ENCODE measurements at regions not wholly inside any gene's neighbourhood (a gene's known extent, or its start where the extent isn't known, plus 50 kb on each side); places are given as distances from the start of the nearest gene placed in this dataset.

- Histone ChIP-seq H4K91ac (ENCODE audit: low read depth, low read length, poor library complexity) (no peak overlapping the region), H3K4ac (ENCODE audit: low read length) (no peak overlapping the region), H3K9me3 (replicated peaks in 1 of 2; ENCODE audit: control insufficient read depth in 2 of 2, insufficient read depth in 1 of 2, low read depth in 1 of 2, low read length in 2 of 2) (no peaks in the 10 kb centered on the region), H3K36me3 (replicated peaks in 1 of 2; ENCODE audit: control insufficient read depth in 2 of 2, insufficient read depth in 2 of 2, low read length in 2 of 2) (no peaks in the 10 kb centered on the region), H3K4me1 (ENCODE audit: control insufficient read depth in 2 of 2, insufficient read depth in 1 of 2, low read depth in 1 of 2, low read length in 2 of 2) (peaks cover 0 to 7% of the 10 kb centered on the region in 2 donors), H2BK5ac (ENCODE audit: low read length) (no peak overlapping the region), H3K18ac (ENCODE audit: low read length) (no peak overlapping the region), H2AFZ (ENCODE audit: low read length) (peak overlapping the region; percentile 33), H3K23ac (ENCODE audit: low read depth, low read length, poor library complexity) (no peak overlapping the region), H2BK120ac (ENCODE audit: low read depth, low read length) (no peak overlapping the region), H2BK12ac (ENCODE audit: low read length) (no peak overlapping the region), H3K14ac (ENCODE audit: low read length) (no peak overlapping the region), H2AK5ac (ENCODE audit: low read depth, low read length) (no peak overlapping the region), H3K4me3 (ENCODE audit: low read length in 2 of 2) (no peak overlapping the region), H2BK15ac (ENCODE audit: low read length) (no peak overlapping the region), H3K4me2 (ENCODE audit: insufficient read depth, low read length, poor library complexity, severe bottlenecking) (no peak overlapping the region), H3K9ac (ENCODE audit: low read depth, low read length, poor library complexity) (no peak overlapping the region), H3K79me1 (ENCODE audit: low read depth, low read length) (no peaks in the 10 kb centered on the region), H3K27me3 (ENCODE audit: control insufficient read depth in 3 of 3, insufficient read depth in 3 of 3, low read depth in 1 of 3, low read length in 3 of 3) (no peaks in the 10 kb centered on the region), H4K8ac (ENCODE audit: low read depth, low read length) (no peak overlapping the region), H3K27ac (replicated peaks; ENCODE audit: low read length) (no peak overlapping the region)
- WGBS, 2 donors (ENCODE audit: extremely low coverage in 2 of 2, insufficient read length in 2 of 2, insufficient replicate concordance in 1 of 2) = no CpG with 5 or more reads among the region's 3 CpGs
- DNase-seq (ENCODE audit: low spot score) = no peak
Observed at GRCh38 chr7:81029511-81029910, 110.7 kb upstream of the SEMA3C start.

- no peak overlapping the region for H2BK15ac ChIP-seq (ENCODE audit: low read length)
- no peak overlapping the region for H4K8ac ChIP-seq (ENCODE audit: low read depth, low read length)
- WGBS, 2 donors (ENCODE audit: extremely low coverage in 2 of 2, insufficient read length in 2 of 2, insufficient replicate concordance in 1 of 2) = no CpG with 5 or more reads among the region's 2 CpGs
- no peak overlapping the region for H3K14ac ChIP-seq (ENCODE audit: low read length)
- no peak overlapping the region for H4K91ac ChIP-seq (ENCODE audit: low read depth, low read length, poor library complexity)
- H2AFZ ChIP-seq (ENCODE audit: low read length) = no peak overlapping the region
- H2BK12ac ChIP-seq (ENCODE audit: low read length) = no peak overlapping the region
- H3K18ac ChIP-seq (ENCODE audit: low read length) = no peak overlapping the region
- H3K4me1 ChIP-seq (ENCODE audit: control insufficient read depth in 2 of 2, insufficient read depth in 1 of 2, low read depth in 1 of 2, low read length in 2 of 2) = peaks cover 0 to 7% of the 10 kb centered on the region in 2 donors
- no peaks in the 10 kb centered on the region for H3K27me3 ChIP-seq (ENCODE audit: control insufficient read depth in 3 of 3, insufficient read depth in 3 of 3, low read depth in 1 of 3, low read length in 3 of 3)
- no peak overlapping the region for H2BK120ac ChIP-seq (ENCODE audit: low read depth, low read length)
- H3K4me3 ChIP-seq (ENCODE audit: low read length in 2 of 2) = no peak overlapping the region
- no peak overlapping the region for H2BK5ac ChIP-seq (ENCODE audit: low read length)
- no peak overlapping the region for H3K27ac ChIP-seq (replicated peaks; ENCODE audit: low read length)
- no peak overlapping the region for H2AK5ac ChIP-seq (ENCODE audit: low read depth, low read length)
- H3K4ac ChIP-seq (ENCODE audit: low read length) = no peak overlapping the region
- no peak overlapping the region for H3K4me2 ChIP-seq (ENCODE audit: insufficient read depth, low read length, poor library complexity, severe bottlenecking)
- H3K36me3 ChIP-seq (replicated peaks in 1 of 2; ENCODE audit: control insufficient read depth in 2 of 2, insufficient read depth in 2 of 2, low read length in 2 of 2) = no peaks in the 10 kb centered on the region
- H3K9me3 ChIP-seq (replicated peaks in 1 of 2; ENCODE audit: control insufficient read depth in 2 of 2, insufficient read depth in 1 of 2, low read depth in 1 of 2, low read length in 2 of 2) = no peaks in the 10 kb centered on the region
- H3K9ac ChIP-seq (ENCODE audit: low read depth, low read length, poor library complexity) = no peak overlapping the region
- DNase-seq (ENCODE audit: low spot score) = no peak
- no peaks in the 10 kb centered on the region for H3K79me1 ChIP-seq (ENCODE audit: low read depth, low read length)
- H3K23ac ChIP-seq (ENCODE audit: low read depth, low read length, poor library complexity) = no peak overlapping the region
Observed at GRCh38 chr7:81025360-81025759, 106.5 kb upstream of the SEMA3C start.

GRCh38 chr7:81014908-81015307 is 96.1 kb upstream of the SEMA3C start:
- H2AFZ ChIP-seq (ENCODE audit: low read length) = no peak overlapping the region
- H2BK12ac ChIP-seq (ENCODE audit: low read length) = no peak overlapping the region
- no peak overlapping the region for H2AK5ac ChIP-seq (ENCODE audit: low read depth, low read length)
- no peak overlapping the region for H3K4ac ChIP-seq (ENCODE audit: low read length)
- H3K9me3 ChIP-seq (replicated peaks in 1 of 2; ENCODE audit: control insufficient read depth in 2 of 2, insufficient read depth in 1 of 2, low read depth in 1 of 2, low read length in 2 of 2) = no peaks in the 10 kb centered on the region
- H4K91ac ChIP-seq (ENCODE audit: low read depth, low read length, poor library complexity) = no peak overlapping the region
- no peaks in the 10 kb centered on the region for H3K27me3 ChIP-seq (ENCODE audit: control insufficient read depth in 3 of 3, insufficient read depth in 3 of 3, low read depth in 1 of 3, low read length in 3 of 3)
- H3K9ac ChIP-seq (ENCODE audit: low read depth, low read length, poor library complexity) = no peak overlapping the region
- no peaks in the 10 kb centered on the region for H3K79me1 ChIP-seq (ENCODE audit: low read depth, low read length)
- H2BK120ac ChIP-seq (ENCODE audit: low read depth, low read length) = no peak overlapping the region
- H3K18ac ChIP-seq (ENCODE audit: low read length) = no peak overlapping the region
- H3K36me3 ChIP-seq (replicated peaks in 1 of 2; ENCODE audit: control insufficient read depth in 2 of 2, insufficient read depth in 2 of 2, low read length in 2 of 2) = no peaks in the 10 kb centered on the region
- H2BK15ac ChIP-seq (ENCODE audit: low read length) = no peak overlapping the region
- H3K4me1 ChIP-seq (ENCODE audit: control insufficient read depth in 2 of 2, insufficient read depth in 1 of 2, low read depth in 1 of 2, low read length in 2 of 2) = peaks cover 0 to 1% of the 10 kb centered on the region in 2 donors
- no peak overlapping the region for H2BK5ac ChIP-seq (ENCODE audit: low read length)
- no peak overlapping the region for H3K14ac ChIP-seq (ENCODE audit: low read length)
- no peak for DNase-seq (ENCODE audit: low spot score)
- WGBS, 2 donors (ENCODE audit: extremely low coverage in 2 of 2, insufficient read length in 2 of 2, insufficient replicate concordance in 1 of 2) = no CpG with 5 or more reads among the region's 1 CpG
- H4K8ac ChIP-seq (ENCODE audit: low read depth, low read length) = no peak overlapping the region
- no peak overlapping the region for H3K27ac ChIP-seq (replicated peaks; ENCODE audit: low read length)
- H3K4me2 ChIP-seq (ENCODE audit: insufficient read depth, low read length, poor library complexity, severe bottlenecking) = no peak overlapping the region
- H3K23ac ChIP-seq (ENCODE audit: low read depth, low read length, poor library complexity) = no peak overlapping the region
- no peak overlapping the region for H3K4me3 ChIP-seq (ENCODE audit: low read length in 2 of 2)

- no peaks in the 10 kb centered on the region for H3K36me3 ChIP-seq (replicated peaks in 1 of 2; ENCODE audit: control insufficient read depth in 2 of 2, insufficient read depth in 2 of 2, low read length in 2 of 2)
- H2BK120ac ChIP-seq (ENCODE audit: low read depth, low read length) = no peak overlapping the region
- no peak overlapping the region for H3K14ac ChIP-seq (ENCODE audit: low read length)
- H3K27me3 ChIP-seq (ENCODE audit: control insufficient read depth in 3 of 3, insufficient read depth in 3 of 3, low read depth in 1 of 3, low read length in 3 of 3) = no peaks in the 10 kb centered on the region
- H3K79me1 ChIP-seq (ENCODE audit: low read depth, low read length) = no peaks in the 10 kb centered on the region
- H2BK5ac ChIP-seq (ENCODE audit: low read length) = no peak overlapping the region
- no peak overlapping the region for H3K4me2 ChIP-seq (ENCODE audit: insufficient read depth, low read length, poor library complexity, severe bottlenecking)
- H3K4ac ChIP-seq (ENCODE audit: low read length) = no peak overlapping the region
- no peak overlapping the region for H2AFZ ChIP-seq (ENCODE audit: low read length)
- no peak for DNase-seq (ENCODE audit: low spot score)
- H3K23ac ChIP-seq (ENCODE audit: low read depth, low read length, poor library complexity) = no peak overlapping the region
- no CpG with 5 or more reads among the region's 2 CpGs for WGBS, 2 donors (ENCODE audit: extremely low coverage in 2 of 2, insufficient read length in 2 of 2, insufficient replicate concordance in 1 of 2)
- no peak overlapping the region for H4K91ac ChIP-seq (ENCODE audit: low read depth, low read length, poor library complexity)
- no peak overlapping the region for H3K4me3 ChIP-seq (ENCODE audit: low read length in 2 of 2)
- H3K18ac ChIP-seq (ENCODE audit: low read length) = no peak overlapping the region
- H3K9ac ChIP-seq (ENCODE audit: low read depth, low read length, poor library complexity) = no peak overlapping the region
- H2AK5ac ChIP-seq (ENCODE audit: low read depth, low read length) = no peak overlapping the region
- H3K4me1 ChIP-seq (ENCODE audit: control insufficient read depth in 2 of 2, insufficient read depth in 1 of 2, low read depth in 1 of 2, low read length in 2 of 2) = peaks cover 0 to 1% of the 10 kb centered on the region in 2 donors
- H2BK12ac ChIP-seq (ENCODE audit: low read length) = no peak overlapping the region
- H3K27ac ChIP-seq (replicated peaks; ENCODE audit: low read length) = no peak overlapping the region
- no peak overlapping the region for H4K8ac ChIP-seq (ENCODE audit: low read depth, low read length)
- H2BK15ac ChIP-seq (ENCODE audit: low read length) = no peak overlapping the region
- no peaks in the 10 kb centered on the region for H3K9me3 ChIP-seq (replicated peaks in 1 of 2; ENCODE audit: control insufficient read depth in 2 of 2, insufficient read depth in 1 of 2, low read depth in 1 of 2, low read length in 2 of 2)
Observed at GRCh38 chr7:81014266-81014665, 95.4 kb upstream of the SEMA3C start.

Measured in neuronal stem cell (in vitro differentiated cells).